CD4-positive, alpha-beta T cell (primary cell): ENCODE measurements at regions not wholly inside any gene's neighbourhood (a gene's known extent, or its start where the extent isn't known, plus 50 kb on each side); places are given as distances from the start of the nearest gene placed in this dataset.

ENCODE experiments used
- ATAC-seq: fragments of 200-7000 bp; cut with Tn5 transposase; one replicate; pipeline ENCODE4 v1.10.0; 2022; ENCODE audit warnings: mild to moderate bottlenecking; ENCODE audit not compliant: poor library complexity
- CTCF ChIA-PET: fragments of 350-600 bp; sonication (Branson Sonifier 250); formaldehyde crosslinking; loops from one replicate; lab custom pipeline; 2021; ENCODE audit warnings: antibody characterized with exemption, inconsistent platforms; lab: Charles Lee
- POLR2A ChIA-PET: fragments of 350-600 bp; sonication (Branson Sonifier 250); formaldehyde crosslinking; loops from one replicate; lab custom pipeline; 2021; ENCODE audit warnings: antibody characterized with exemption, inconsistent platforms; lab: Charles Lee
- DNase-seq, 14 experiments: peaks; one replicate each; pipeline ENCODE4 v3.0.0-alpha.2; 2013 to 2020; ENCODE audit warnings: mixed read lengths in 2 of 14
- H3K27ac ChIP-seq, 2 donors: one replicate each; pipeline versions ENCODE4 v1.5.1 to v1.7.0; 2013; ENCODE audit warnings: low read length in 2 of 2, low read depth in 1 of 2, mild to moderate bottlenecking in 1 of 2
- H3K27me3 ChIP-seq, 2 experiments: 1 replicate in 1 of 2; 2 replicates in 1 of 2; pipeline versions ENCODE4 v1.6.1 to v1.7.0; 2013; ENCODE audit warnings: low read length in 2 of 2, control low read depth in 1 of 2, mild to moderate bottlenecking in 1 of 2, moderate library complexity in 1 of 2; ENCODE audit not compliant: insufficient read depth in 2 of 2, control insufficient read depth in 1 of 2
- H3K36me3 ChIP-seq: one replicate; pipeline ENCODE4 v1.6.1; 2013; ENCODE audit warnings: low read length, control low read depth; ENCODE audit not compliant: insufficient read depth
- H3K4me1 ChIP-seq: one replicate; pipeline ENCODE4 v1.6.1; 2013; ENCODE audit warnings: low read length, control low read depth; ENCODE audit not compliant: insufficient read depth
- H3K4me3 ChIP-seq: one replicate; pipeline ENCODE4 v1.5.1; 2013; ENCODE audit warnings: mild to moderate bottlenecking, low read length, moderate library complexity
- H3K9me3 ChIP-seq, 2 experiments: 1 replicate in 1 of 2; 2 replicates in 1 of 2; pipeline versions ENCODE4 v1.6.1 to v1.7.0; 2013; ENCODE audit warnings: low read length in 2 of 2, mild to moderate bottlenecking in 2 of 2, control low read depth in 1 of 2, moderate library complexity in 1 of 2; ENCODE audit not compliant: control insufficient read depth in 1 of 2, insufficient read depth in 1 of 2
- H3K27ac Mint-ChIP-seq: one replicate; pipeline ENCODE4 v1.8.0; 2020; ENCODE audit warnings: mixed read lengths
- H3K27me3 Mint-ChIP-seq: one replicate; pipeline ENCODE4 v1.8.0; 2021; ENCODE audit warnings: mixed read lengths
- H3K36me3 Mint-ChIP-seq: one replicate; pipeline ENCODE4 v1.8.0; 2021; ENCODE audit warnings: low read depth, mixed read lengths
- H3K4me1 Mint-ChIP-seq: one replicate; pipeline ENCODE4 v1.8.0; 2021; ENCODE audit warnings: low read depth, mixed read lengths
- H3K4me3 Mint-ChIP-seq: one replicate; pipeline ENCODE4 v1.8.0; 2020; ENCODE audit warnings: mild to moderate bottlenecking, mixed read lengths
- H3K9me3 Mint-ChIP-seq: one replicate; pipeline ENCODE4 v1.8.0; 2020; ENCODE audit warnings: mixed read lengths
- intact Hi-C, 2 experiments: fragments of 100-400 bp; cut with DNase I in 1 of 2; cut with micrococcal nuclease in 1 of 2; formaldehyde crosslinking; loops; one replicate each; pipeline versions ENCODE4 v1.15.1 to v1.9.0; 2023 to 2025; cut with DNase I, micrococcal nuclease
- TF ChIP-seq, protein P1 (sequence below): fragments of 200-600 bp; IDR thresholded peaks from one replicate; pipeline ENCODE4 v1.8.0; 2022; ENCODE audit warnings: antibody characterized with exemption, mild to moderate bottlenecking

- no peaks in the 10 kb centered on the region for H3K4me1 Mint-ChIP-seq
- H3K27me3 ChIP-seq: no peaks in the 10 kb centered on the region
- TF ChIP-seq, protein P1, sequence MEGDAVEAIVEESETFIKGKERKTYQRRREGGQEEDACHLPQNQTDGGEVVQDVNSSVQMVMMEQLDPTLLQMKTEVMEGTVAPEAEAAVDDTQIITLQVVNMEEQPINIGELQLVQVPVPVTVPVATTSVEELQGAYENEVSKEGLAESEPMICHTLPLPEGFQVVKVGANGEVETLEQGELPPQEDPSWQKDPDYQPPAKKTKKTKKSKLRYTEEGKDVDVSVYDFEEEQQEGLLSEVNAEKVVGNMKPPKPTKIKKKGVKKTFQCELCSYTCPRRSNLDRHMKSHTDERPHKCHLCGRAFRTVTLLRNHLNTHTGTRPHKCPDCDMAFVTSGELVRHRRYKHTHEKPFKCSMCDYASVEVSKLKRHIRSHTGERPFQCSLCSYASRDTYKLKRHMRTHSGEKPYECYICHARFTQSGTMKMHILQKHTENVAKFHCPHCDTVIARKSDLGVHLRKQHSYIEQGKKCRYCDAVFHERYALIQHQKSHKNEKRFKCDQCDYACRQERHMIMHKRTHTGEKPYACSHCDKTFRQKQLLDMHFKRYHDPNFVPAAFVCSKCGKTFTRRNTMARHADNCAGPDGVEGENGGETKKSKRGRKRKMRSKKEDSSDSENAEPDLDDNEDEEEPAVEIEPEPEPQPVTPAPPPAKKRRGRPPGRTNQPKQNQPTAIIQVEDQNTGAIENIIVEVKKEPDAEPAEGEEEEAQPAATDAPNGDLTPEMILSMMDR: no peak
- H3K9me3 ChIP-seq: no peaks in the 10 kb centered on the region
- no peaks in the 10 kb centered on the region for H3K4me1 ChIP-seq
- no peak overlapping the region for H3K4me3 ChIP-seq
- no peaks in the 10 kb centered on the region for H3K36me3 ChIP-seq
- no peaks in the 10 kb centered on the region for H3K36me3 Mint-ChIP-seq
- ChIA-PET CTCF (no interaction called here), POLR2A (no interaction called here)
- H3K9me3 Mint-ChIP-seq: no peaks in the 10 kb centered on the region
- DNase-seq (no peak), ATAC-seq (no peak)
- H3K4me3 Mint-ChIP-seq: no peak overlapping the region
- intact Hi-C loops: no loop called here
- H3K27ac ChIP-seq: no peak overlapping the region
- H3K27me3 Mint-ChIP-seq: no peaks in the 10 kb centered on the region
- no peak overlapping the region for H3K27ac Mint-ChIP-seq
Observed at GRCh38 chr1:222210776-222211175, 337.1 kb downstream of the HHIPL2 start.

- DNase-seq (no peak), ATAC-seq (no peak)
- Mint-ChIP-seq H3K27ac (no peak overlapping the region), H3K9me3 (no peaks in the 10 kb centered on the region), H3K4me1 (no peaks in the 10 kb centered on the region), H3K4me3 (no peak overlapping the region), H3K36me3 (no peaks in the 10 kb centered on the region), H3K27me3 (no peaks in the 10 kb centered on the region)
- Histone ChIP-seq H3K9me3 (no peaks in the 10 kb centered on the region), H3K4me1 (no peaks in the 10 kb centered on the region), H3K27me3 (no peaks in the 10 kb centered on the region), H3K27ac (no peak overlapping the region), H3K36me3 (no peaks in the 10 kb centered on the region), H3K4me3 (no peak overlapping the region)
- TF ChIP-seq, protein P1: no peak
- ChIA-PET CTCF (no interaction called here), POLR2A (no interaction called here)
- intact Hi-C loops: no loop called here
Observed at GRCh38 chr1:222204475-222204874, 343.4 kb downstream of the HHIPL2 start.

GRCh38 chr1:222202831-222203230 lies 345.1 kb downstream of the HHIPL2 start:
- H3K9me3 Mint-ChIP-seq: no peaks in the 10 kb centered on the region
- no peaks in the 10 kb centered on the region for H3K4me1 Mint-ChIP-seq
- ChIA-PET CTCF (no interaction called here), POLR2A (no interaction called here)
- H3K36me3 Mint-ChIP-seq: no peaks in the 10 kb centered on the region
- ATAC-seq: no peak
- H3K4me3 Mint-ChIP-seq: no peak overlapping the region
- TF ChIP-seq, protein P1: no peak
- Histone ChIP-seq H3K4me1 (no peaks in the 10 kb centered on the region), H3K27me3 (no peaks in the 10 kb centered on the region), H3K36me3 (no peaks in the 10 kb centered on the region), H3K27ac (no peak overlapping the region), H3K9me3 (no peaks in the 10 kb centered on the region), H3K4me3 (no peak overlapping the region)
- no peak overlapping the region for H3K27ac Mint-ChIP-seq
- no peaks in the 10 kb centered on the region for H3K27me3 Mint-ChIP-seq
- intact Hi-C loops: no loop called here
- DNase-seq: no peak
